ENCODE measurements at regions not wholly inside any gene's neighbourhood (a gene's known extent, or its start where the extent isn't known, plus 50 kb on each side); places are given as distances from the start of the nearest gene placed in this dataset.

- Histone ChIP-seq H3K18ac (ENCODE audit: low read depth in 1 of 2, low read length in 2 of 2) (no peak overlapping the region), H4K91ac (ENCODE audit: low read length) (no peak overlapping the region), H3K27ac (ENCODE audit: low read length, poor library complexity, severe bottlenecking) (no peak overlapping the region), H2BK12ac (ENCODE audit: low read length in 2 of 2) (no peak overlapping the region), H3K36me3 (ENCODE audit: control insufficient read depth in 1 of 2, insufficient read depth in 2 of 2, low read depth in 1 of 2, low read length in 2 of 2) (no peaks in the 10 kb centered on the region), H2AK5ac (ENCODE audit: low read length, severe bottlenecking) (no peak overlapping the region), H2BK120ac (ENCODE audit: low read depth, low read length) (no peak overlapping the region), H3K79me1 (replicated peaks; ENCODE audit: low read length, poor library complexity, severe bottlenecking) (no peaks in the 10 kb centered on the region), H2BK5ac (ENCODE audit: low read depth, low read length, poor library complexity, severe bottlenecking) (no peak overlapping the region), H3K4me1 (ENCODE audit: control insufficient read depth, insufficient read depth, low read depth, low read length) (no peaks in the 10 kb centered on the region), H4K8ac (ENCODE audit: low read length) (no peak overlapping the region), H3K14ac (ENCODE audit: low read length in 2 of 2) (no peak overlapping the region), H3K4me2 (ENCODE audit: low read length, poor library complexity, severe bottlenecking) (no peak overlapping the region), H3K23ac (ENCODE audit: low read length in 2 of 2) (no peak overlapping the region), H3K9me3 (ENCODE audit: control insufficient read depth, low read length) (peaks cover 3% of the 10 kb centered on the region), H3K27me3 (ENCODE audit: control insufficient read depth in 1 of 2, insufficient read depth in 1 of 2, low read length in 2 of 2) (no peaks in the 10 kb centered on the region), H3K9ac (ENCODE audit: low read length) (no peak overlapping the region), H2AFZ (ENCODE audit: low read depth, low read length) (no peak overlapping the region), H3K4ac (ENCODE audit: low read depth in 1 of 2, low read length in 2 of 2) (no peak overlapping the region), H3K4me3 (ENCODE audit: insufficient read depth in 1 of 2, low read depth in 1 of 2, low read length in 2 of 2) (no peak overlapping the region), H2BK15ac (ENCODE audit: low read depth, poor library complexity, severe bottlenecking) (no peak overlapping the region)
- WGBS = 73% methylated on average over 15 of the region's 15 CpGs
- DNase-seq = no peak
Observed at GRCh38 chr16:79355600-79356358, 244.8 kb downstream of the MAF start.

- DNase-seq = no peak
- H4K8ac ChIP-seq (ENCODE audit: low read length) = no peak overlapping the region
- H3K23ac ChIP-seq (ENCODE audit: low read length in 2 of 2) = no peak overlapping the region
- H4K91ac ChIP-seq (ENCODE audit: low read length) = no peak overlapping the region
- no peak overlapping the region for H2BK120ac ChIP-seq (ENCODE audit: low read depth, low read length)
- H2BK5ac ChIP-seq (ENCODE audit: low read depth, low read length, poor library complexity, severe bottlenecking) = no peak overlapping the region
- H3K4me3 ChIP-seq (ENCODE audit: insufficient read depth in 1 of 2, low read depth in 1 of 2, low read length in 2 of 2) = no peak overlapping the region
- H3K79me1 ChIP-seq (replicated peaks; ENCODE audit: low read length, poor library complexity, severe bottlenecking) = no peaks in the 10 kb centered on the region
- no peak overlapping the region for H2BK12ac ChIP-seq (ENCODE audit: low read length in 2 of 2)
- H3K27me3 ChIP-seq (ENCODE audit: control insufficient read depth in 1 of 2, insufficient read depth in 1 of 2, low read length in 2 of 2) = peaks cover 2 to 9% of the 10 kb centered on the region in 2 experiments
- H3K18ac ChIP-seq (ENCODE audit: low read depth in 1 of 2, low read length in 2 of 2) = no peak overlapping the region
- no peaks in the 10 kb centered on the region for H3K4me1 ChIP-seq (ENCODE audit: control insufficient read depth, insufficient read depth, low read depth, low read length)
- H3K9ac ChIP-seq (ENCODE audit: low read length) = no peak overlapping the region
- H3K4ac ChIP-seq (ENCODE audit: low read depth in 1 of 2, low read length in 2 of 2) = no peak overlapping the region
- no peaks in the 10 kb centered on the region for H3K9me3 ChIP-seq (ENCODE audit: control insufficient read depth, low read length)
- no peak overlapping the region for H3K14ac ChIP-seq (ENCODE audit: low read length in 2 of 2)
- H2AFZ ChIP-seq (ENCODE audit: low read depth, low read length) = no peak overlapping the region
- H2BK15ac ChIP-seq (ENCODE audit: low read depth, poor library complexity, severe bottlenecking) = no peak overlapping the region
- H3K4me2 ChIP-seq (ENCODE audit: low read length, poor library complexity, severe bottlenecking) = no peak overlapping the region
- WGBS = 88% methylated on average over 7 of the region's 7 CpGs
- no peak overlapping the region for H3K27ac ChIP-seq (ENCODE audit: low read length, poor library complexity, severe bottlenecking)
- no peaks in the 10 kb centered on the region for H3K36me3 ChIP-seq (ENCODE audit: control insufficient read depth in 1 of 2, insufficient read depth in 2 of 2, low read depth in 1 of 2, low read length in 2 of 2)
- H2AK5ac ChIP-seq (ENCODE audit: low read length, severe bottlenecking) = no peak overlapping the region
Observed at GRCh38 chr16:79351927-79352326, 248.6 kb downstream of the MAF start.

GRCh38 chr16:79349803-79350202 lies 250.7 kb downstream of the MAF start:
- Histone ChIP-seq H2BK15ac (ENCODE audit: low read depth, poor library complexity, severe bottlenecking) (no peak overlapping the region), H3K9ac (ENCODE audit: low read length) (no peak overlapping the region), H3K27ac (ENCODE audit: low read length, poor library complexity, severe bottlenecking) (no peak overlapping the region), H3K14ac (ENCODE audit: low read length in 2 of 2) (no peak overlapping the region), H3K9me3 (ENCODE audit: control insufficient read depth, low read length) (no peaks in the 10 kb centered on the region), H3K23ac (ENCODE audit: low read length in 2 of 2) (no peak overlapping the region), H2AFZ (ENCODE audit: low read depth, low read length) (no peak overlapping the region), H4K8ac (ENCODE audit: low read length) (no peak overlapping the region), H3K4me3 (ENCODE audit: insufficient read depth in 1 of 2, low read depth in 1 of 2, low read length in 2 of 2) (no peak overlapping the region), H2BK12ac (ENCODE audit: low read length in 2 of 2) (no peak overlapping the region), H4K91ac (ENCODE audit: low read length) (no peak overlapping the region), H3K4me2 (ENCODE audit: low read length, poor library complexity, severe bottlenecking) (no peak overlapping the region), H3K36me3 (ENCODE audit: control insufficient read depth in 1 of 2, insufficient read depth in 2 of 2, low read depth in 1 of 2, low read length in 2 of 2) (no peaks in the 10 kb centered on the region), H2AK5ac (ENCODE audit: low read length, severe bottlenecking) (no peak overlapping the region), H3K27me3 (ENCODE audit: control insufficient read depth in 1 of 2, insufficient read depth in 1 of 2, low read length in 2 of 2) (peaks cover 2 to 9% of the 10 kb centered on the region in 2 experiments), H3K4me1 (ENCODE audit: control insufficient read depth, insufficient read depth, low read depth, low read length) (no peaks in the 10 kb centered on the region), H3K18ac (ENCODE audit: low read depth in 1 of 2, low read length in 2 of 2) (no peak overlapping the region), H3K79me1 (replicated peaks; ENCODE audit: low read length, poor library complexity, severe bottlenecking) (no peaks in the 10 kb centered on the region), H2BK120ac (ENCODE audit: low read depth, low read length) (no peak overlapping the region), H3K4ac (ENCODE audit: low read depth in 1 of 2, low read length in 2 of 2) (no peak overlapping the region), H2BK5ac (ENCODE audit: low read depth, low read length, poor library complexity, severe bottlenecking) (no peak overlapping the region)
- DNase-seq = no peak
- whole genome bisulfite sequencing = 82% methylated on average over 3 of the region's 3 CpGs

GRCh38 chr16:79348521-79349306 lies 251.8 kb downstream of the MAF start:
- H3K4me3 ChIP-seq (ENCODE audit: insufficient read depth in 1 of 2, low read depth in 1 of 2, low read length in 2 of 2) = no peak overlapping the region
- H2BK12ac ChIP-seq (ENCODE audit: low read length in 2 of 2) = no peak overlapping the region
- no peaks in the 10 kb centered on the region for H3K9me3 ChIP-seq (ENCODE audit: control insufficient read depth, low read length)
- no peak overlapping the region for H3K4ac ChIP-seq (ENCODE audit: low read depth in 1 of 2, low read length in 2 of 2)
- no peak for DNase-seq
- no peak overlapping the region for H4K91ac ChIP-seq (ENCODE audit: low read length)
- no peak overlapping the region for H2BK5ac ChIP-seq (ENCODE audit: low read depth, low read length, poor library complexity, severe bottlenecking)
- no peak overlapping the region for H3K4me2 ChIP-seq (ENCODE audit: low read length, poor library complexity, severe bottlenecking)
- no peaks in the 10 kb centered on the region for H3K4me1 ChIP-seq (ENCODE audit: control insufficient read depth, insufficient read depth, low read depth, low read length)
- H2BK120ac ChIP-seq (ENCODE audit: low read depth, low read length) = no peak overlapping the region
- no peak overlapping the region for H3K18ac ChIP-seq (ENCODE audit: low read depth in 1 of 2, low read length in 2 of 2)
- H3K23ac ChIP-seq (ENCODE audit: low read length in 2 of 2) = no peak overlapping the region
- no peak overlapping the region for H2AFZ ChIP-seq (ENCODE audit: low read depth, low read length)
- H3K14ac ChIP-seq (ENCODE audit: low read length in 2 of 2) = no peak overlapping the region
- no peaks in the 10 kb centered on the region for H3K36me3 ChIP-seq (ENCODE audit: control insufficient read depth in 1 of 2, insufficient read depth in 2 of 2, low read depth in 1 of 2, low read length in 2 of 2)
- H3K9ac ChIP-seq (ENCODE audit: low read length) = no peak overlapping the region
- no peaks in the 10 kb centered on the region for H3K79me1 ChIP-seq (replicated peaks; ENCODE audit: low read length, poor library complexity, severe bottlenecking)
- H2AK5ac ChIP-seq (ENCODE audit: low read length, severe bottlenecking) = no peak overlapping the region
- no peak overlapping the region for H2BK15ac ChIP-seq (ENCODE audit: low read depth, poor library complexity, severe bottlenecking)
- 87% methylated on average over 11 of the region's 11 CpGs for WGBS
- no peak overlapping the region for H4K8ac ChIP-seq (ENCODE audit: low read length)
- H3K27me3 ChIP-seq (ENCODE audit: control insufficient read depth in 1 of 2, insufficient read depth in 1 of 2, low read length in 2 of 2) = peaks cover 2 to 9% of the 10 kb centered on the region in 2 experiments
- no peak overlapping the region for H3K27ac ChIP-seq (ENCODE audit: low read length, poor library complexity, severe bottlenecking)
